ENCODE measurements at regions not wholly inside any gene's neighbourhood (a gene's known extent, or its start where the extent isn't known, plus 50 kb on each side); places are given as distances from the start of the nearest gene placed in this dataset.

- no peak for DNase-seq (ENCODE audit: low spot score)
These were observed 278.5 kb upstream of the ZNF717 start for GRCh38 chr3:76063811-76064210.

GRCh38 chr3:76065964-76066363 lies 280.6 kb upstream of the ZNF717 start:
- DNase-seq (ENCODE audit: low spot score): no peak

DNA sequence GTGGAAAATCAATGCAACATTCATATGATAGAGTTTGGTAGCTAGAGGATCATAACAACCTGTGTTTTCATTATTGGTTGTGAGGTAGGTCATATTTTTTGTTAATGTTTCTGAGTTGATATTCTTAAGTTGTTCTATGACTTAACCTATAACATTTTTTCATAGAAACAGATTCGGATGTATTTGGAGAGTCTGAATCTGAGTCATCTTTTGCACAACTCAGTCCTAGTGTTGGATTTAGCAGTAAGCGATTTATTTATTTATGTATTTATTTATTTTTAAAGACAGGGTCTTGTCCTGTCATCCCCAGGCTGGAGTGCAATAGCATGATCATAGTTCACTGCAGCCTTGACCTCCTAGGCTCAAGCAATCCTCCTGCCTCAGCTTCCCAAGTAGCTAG lies 292.8 kb upstream of the ZNF717 start:
- no peak for DNase-seq (ENCODE audit: low spot score)

DNA sequence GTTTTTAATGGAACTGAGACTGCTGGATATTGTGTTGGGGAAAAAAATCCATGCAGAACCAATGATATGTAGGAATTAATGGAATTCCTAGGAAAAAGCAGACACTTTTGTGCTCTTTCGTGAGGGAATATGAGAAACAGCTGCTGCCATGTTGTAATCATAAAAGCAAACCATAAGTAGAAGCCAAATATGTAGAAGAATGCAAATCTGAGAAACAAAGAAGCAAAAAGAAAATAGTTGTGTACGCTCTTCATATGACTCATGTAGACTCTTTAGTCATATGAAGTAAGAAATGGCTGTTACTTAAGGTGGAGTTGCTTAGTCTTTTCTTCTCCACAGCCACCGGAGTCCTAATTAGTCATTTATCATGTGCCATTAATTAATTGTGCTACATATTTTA lies 298.6 kb upstream of the ZNF717 start:
- DNase-seq (ENCODE audit: low spot score): no peak

DNA sequence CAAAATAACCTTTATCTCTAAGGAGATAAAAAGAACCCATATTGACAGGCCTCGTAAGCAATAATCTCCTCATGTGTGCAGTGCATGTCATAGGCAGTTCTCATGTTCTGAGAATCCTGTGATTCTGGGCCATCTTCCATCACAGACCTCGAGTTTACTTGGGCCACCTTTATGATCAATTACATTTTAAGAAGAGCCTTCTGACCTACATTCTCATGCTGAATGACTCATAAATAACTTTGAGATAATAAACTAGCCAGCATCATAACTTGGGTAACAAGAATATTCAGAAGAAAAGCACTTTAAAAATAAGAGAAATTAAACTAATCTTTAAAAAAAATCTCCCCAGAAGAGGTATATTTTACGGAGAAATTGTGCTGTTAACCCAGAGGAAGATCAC lies 310.7 kb upstream of the ZNF717 start:
- no peak for DNase-seq (ENCODE audit: low spot score)

DNA sequence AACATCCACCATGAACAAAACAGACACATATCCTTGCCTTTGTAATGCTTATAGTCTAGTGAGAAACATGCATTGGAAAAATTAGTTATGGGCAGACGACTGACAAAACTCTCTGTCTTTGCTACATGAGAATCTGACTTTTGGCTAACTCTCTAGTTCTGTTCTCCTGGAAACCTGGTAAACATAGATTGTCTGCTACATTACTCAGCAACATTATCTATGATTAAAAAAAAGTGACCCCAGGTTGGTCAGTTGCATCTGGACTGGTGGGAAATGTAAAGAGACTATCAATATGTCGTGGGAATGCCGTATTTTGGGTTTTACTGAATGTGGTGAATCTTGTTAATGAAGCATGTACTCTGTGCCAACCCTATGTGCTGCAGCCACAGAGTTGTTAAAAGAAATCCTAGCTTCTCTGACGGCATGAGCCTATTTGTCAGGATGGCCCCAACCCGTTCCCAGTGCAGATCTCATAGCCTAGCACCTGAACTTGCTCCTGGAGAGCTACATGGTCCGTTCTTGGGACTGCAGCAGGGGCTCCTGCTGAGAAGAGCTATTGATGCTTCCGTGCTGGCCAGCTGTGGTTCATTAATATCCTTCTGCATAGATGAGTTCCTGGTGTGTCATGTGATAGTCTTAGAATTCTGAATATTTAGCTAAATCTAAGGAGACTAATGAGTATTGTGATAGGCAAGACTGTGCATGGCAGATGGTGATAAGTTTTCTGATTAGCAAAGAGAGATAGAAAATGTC lies 311.7 kb upstream of the ZNF717 start:
- no peak for DNase-seq (ENCODE audit: low spot score)

DNA sequence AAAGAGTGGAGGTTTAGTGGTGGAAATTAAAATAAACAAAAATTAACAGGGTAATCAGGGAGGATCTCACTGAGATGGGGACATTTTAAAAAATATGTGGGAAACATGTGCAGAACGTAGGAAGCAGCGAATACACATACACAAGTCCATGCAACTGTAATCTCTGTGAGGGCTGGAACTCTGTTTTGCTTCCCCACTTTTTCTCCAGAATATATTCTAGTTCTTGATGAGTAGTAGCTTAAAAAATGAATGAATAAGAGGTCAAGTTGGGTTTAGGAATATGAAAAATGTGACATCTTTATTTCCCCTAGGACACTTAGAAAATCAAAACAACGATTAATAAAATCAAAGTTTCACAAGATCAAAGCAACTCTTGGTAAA lies 312.2 kb upstream of the ZNF717 start:
- no peak for DNase-seq (ENCODE audit: low spot score)

- DNase-seq (ENCODE audit: low spot score): no peak
These were observed 314.6 kb upstream of the ZNF717 start for GRCh38 chr3:76099956-76100355.

DNA sequence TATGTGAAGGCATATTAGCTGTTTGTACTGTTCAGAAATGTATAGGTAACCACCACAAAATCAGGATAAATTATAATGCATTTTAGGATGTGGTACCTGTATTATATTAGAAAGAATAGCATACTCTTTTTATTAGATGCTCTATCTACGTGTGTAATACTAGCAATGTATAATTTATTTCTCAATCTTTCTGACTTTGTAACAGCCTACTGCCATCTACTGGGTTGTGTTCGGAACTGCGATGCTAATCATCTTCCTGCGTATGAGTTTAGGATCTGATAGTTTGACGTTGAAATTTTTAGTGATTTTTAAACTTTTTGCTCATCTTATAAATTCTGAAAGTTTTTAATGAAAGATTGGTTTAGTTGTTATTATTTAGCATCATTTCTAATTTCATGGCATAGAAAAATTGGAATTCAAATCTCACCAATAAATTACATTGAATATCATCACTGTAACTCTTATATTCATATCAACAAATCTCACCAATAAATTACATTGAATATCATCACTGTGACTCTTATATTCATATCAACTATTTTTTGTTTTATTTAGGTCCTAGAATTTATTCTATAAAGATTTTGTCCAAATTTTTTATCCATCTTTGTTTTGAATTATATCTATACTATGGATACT lies 322.7 kb upstream of the ZNF717 start:
- peak; percentile 51 for DNase-seq (ENCODE audit: low spot score)

DNA sequence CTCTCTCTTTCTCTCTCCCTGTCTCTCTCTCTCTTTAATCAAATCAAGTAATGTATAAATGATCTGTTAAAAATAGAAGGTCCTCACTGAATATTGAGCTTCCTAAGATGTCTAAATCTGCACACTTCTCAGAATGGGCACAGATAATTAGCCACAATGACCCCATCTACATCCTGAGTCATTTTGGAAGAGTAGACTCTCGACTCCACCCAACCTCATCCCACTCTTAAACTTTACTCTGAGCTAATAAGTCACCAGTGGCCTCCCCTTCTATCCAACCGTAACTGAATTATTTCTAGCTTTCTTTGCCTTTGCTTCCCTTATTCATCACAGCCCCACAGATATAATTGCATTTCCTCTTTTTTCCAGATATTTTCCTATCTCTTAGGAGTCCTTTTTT lies 326.5 kb upstream of the ZNF717 start:
- peak; percentile 13 for DNase-seq (ENCODE audit: low spot score)

DNA sequence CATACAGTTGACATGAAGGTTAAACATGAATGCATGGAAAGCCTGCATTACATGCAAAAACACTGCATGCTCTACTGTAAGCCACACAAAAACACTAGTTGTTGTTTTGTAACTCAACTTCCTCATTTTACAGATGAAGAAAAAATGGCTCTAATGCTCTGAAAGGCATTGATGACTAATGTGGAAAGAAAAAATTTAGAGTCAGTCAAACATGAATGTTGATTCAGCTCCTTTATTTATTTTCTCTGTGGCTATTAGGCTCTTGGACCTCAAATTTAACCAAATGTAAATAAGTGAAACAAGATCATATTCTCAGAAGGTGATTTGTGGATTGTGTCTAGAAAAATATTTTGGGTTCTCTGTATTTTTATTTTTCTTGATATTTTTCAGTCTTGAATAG lies 336.7 kb upstream of the ZNF717 start:
- peak; percentile 23 for DNase-seq (ENCODE audit: low spot score)

DNA sequence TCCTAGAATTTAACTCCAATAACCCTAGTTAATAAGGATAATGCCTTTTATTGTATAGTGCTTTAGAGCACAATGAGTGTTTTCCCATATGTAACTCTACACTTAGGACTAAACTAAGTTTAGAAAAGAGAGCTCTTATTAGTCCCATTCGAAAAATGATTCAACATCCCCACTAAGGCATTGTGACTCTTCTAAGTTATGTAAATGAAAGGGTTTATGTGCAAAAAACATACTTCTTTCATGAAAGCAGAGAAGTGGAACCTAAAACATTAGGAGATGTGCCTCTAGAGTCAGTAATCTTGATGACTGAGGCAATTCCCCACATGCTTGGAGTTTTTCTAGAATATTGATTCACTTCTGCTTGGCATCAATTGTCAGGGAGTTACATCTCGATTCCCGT lies 344.1 kb upstream of the ZNF717 start:
- DNase-seq (ENCODE audit: low spot score): no peak

DNA sequence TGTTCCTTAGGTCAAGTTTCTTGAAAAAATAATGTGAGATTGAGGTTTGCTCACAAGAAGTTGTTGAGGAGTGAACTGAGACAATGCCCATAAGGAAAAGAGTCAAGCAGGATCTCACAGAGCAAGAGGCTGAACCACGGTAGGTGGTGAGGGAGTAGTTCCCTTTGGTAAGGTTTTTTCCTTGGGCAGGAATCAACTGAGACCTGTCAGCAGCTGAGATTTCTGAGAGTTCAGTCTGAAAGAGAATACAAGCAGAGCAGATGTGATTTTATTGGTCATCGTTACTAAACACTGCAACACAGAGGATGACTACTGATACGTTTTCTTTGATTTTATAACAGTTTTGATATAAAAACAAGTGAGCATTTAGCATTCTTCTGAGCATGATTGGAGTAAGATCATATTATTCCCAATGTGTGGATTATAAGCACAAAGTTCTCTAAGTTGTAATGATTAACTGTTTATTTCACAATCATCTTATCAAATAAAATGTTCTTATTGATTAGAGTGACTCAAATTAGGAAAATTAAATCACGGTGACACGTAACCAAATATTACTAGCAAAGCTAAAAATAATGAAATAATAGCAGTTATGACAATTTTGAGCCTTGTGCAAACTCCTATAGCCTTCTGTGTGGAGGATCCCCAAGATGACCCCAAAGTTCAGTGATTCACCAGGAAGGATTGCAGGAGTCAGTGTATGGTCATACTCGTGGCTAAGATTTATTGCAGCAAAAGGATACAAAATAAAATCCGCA lies 346.2 kb upstream of the ZNF717 start:
- peak; percentile 57 for DNase-seq (ENCODE audit: low spot score)

GRCh38 chr3:76132154-76132470 lies 346.8 kb upstream of the ZNF717 start:
- DNase-seq (ENCODE audit: low spot score): no peak

- peak; percentile 18 for DNase-seq (ENCODE audit: low spot score)
These were observed 348.8 kb upstream of the ZNF717 start for GRCh38 chr3:76134166-76134565.

DNA sequence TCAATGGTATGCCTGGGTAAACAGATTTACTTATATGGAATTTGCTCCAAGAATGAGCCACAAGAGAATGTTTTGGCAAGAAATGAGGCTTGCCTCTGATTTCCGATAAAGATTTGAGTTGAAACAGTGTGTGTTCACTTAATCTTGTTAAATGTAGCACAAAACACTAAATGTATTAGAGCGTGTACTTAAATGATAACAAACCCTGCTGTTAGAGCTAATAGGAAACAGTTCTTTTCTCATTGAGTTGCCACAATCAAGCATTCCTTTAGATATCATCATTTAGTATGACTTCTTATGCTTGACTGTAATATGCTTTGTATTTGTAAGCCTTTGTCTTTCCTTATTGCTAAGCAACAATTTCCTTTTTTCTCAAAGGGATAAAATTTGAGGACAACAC lies 353.6 kb upstream of the ZNF717 start:
- DNase-seq (ENCODE audit: low spot score): no peak

GRCh38 chr3:76147846-76148245 lies 362.5 kb upstream of the ZNF717 start:
- no peak for DNase-seq (ENCODE audit: low spot score)

GRCh38 chr3:76152028-76152427 lies 366.7 kb upstream of the ZNF717 start:
- no peak for DNase-seq (ENCODE audit: low spot score)

- no peak for DNase-seq (ENCODE audit: low spot score)
These were observed 376.5 kb upstream of the ZNF717 start for GRCh38 chr3:76161856-76162255.

- DNase-seq (ENCODE audit: low spot score): peak; percentile 7
These were observed 386.3 kb upstream of the ZNF717 start for GRCh38 chr3:76171647-76172046.

- no peak for DNase-seq (ENCODE audit: low spot score)
These were observed 392.3 kb upstream of the ZNF717 start for GRCh38 chr3:76177610-76178009.

DNA sequence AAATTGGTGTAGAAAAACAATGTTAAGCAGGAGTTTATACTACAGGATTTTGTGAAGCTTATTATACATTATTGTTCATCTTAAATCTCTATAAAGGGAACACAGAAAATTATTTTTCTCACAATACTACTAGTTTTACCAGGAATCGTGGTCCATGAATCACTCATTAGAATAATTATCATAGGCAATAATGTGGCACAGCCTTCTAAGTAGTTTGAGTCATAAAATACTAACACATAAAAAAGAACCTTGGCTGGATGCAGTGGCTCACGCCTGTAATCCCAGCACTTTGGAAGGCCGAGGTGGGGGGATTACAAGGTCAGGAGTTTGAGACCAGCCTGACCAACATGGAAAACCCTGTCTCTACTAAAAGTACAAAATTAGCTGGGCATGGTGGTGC lies 393.1 kb upstream of the ZNF717 start:
- no peak for DNase-seq (ENCODE audit: low spot score)

GRCh38 chr3:76181213-76181612 lies 395.9 kb upstream of the ZNF717 start:
- no peak for DNase-seq (ENCODE audit: low spot score)

All from kidney tubule cell (primary cell).